HG03095 (cell line): ENCODE measurements at regions not wholly inside any gene's neighbourhood (a gene's known extent, or its start where the extent isn't known, plus 50 kb on each side); places are given as distances from the start of the nearest gene placed in this dataset.
"Not testable (repeated sequence)": the region's sequence is repeated elsewhere in the genome, so short reads cannot be mapped to it uniquely, and the experiment has no call there.

ENCODE experiments used
- ATAC-seq: cut with Tn5 transposase; IDR thresholded peaks from one replicate; pipeline ENCODE4 v1.9.1; 2021; ENCODE audit warnings: moderate library complexity; ENCODE audit not compliant: unreplicated experiment

- ATAC-seq, result no peak
These were observed 1578.8 kb upstream of the RAG2 start for GRCh38 chr11:38176686-38177322.

DNA sequence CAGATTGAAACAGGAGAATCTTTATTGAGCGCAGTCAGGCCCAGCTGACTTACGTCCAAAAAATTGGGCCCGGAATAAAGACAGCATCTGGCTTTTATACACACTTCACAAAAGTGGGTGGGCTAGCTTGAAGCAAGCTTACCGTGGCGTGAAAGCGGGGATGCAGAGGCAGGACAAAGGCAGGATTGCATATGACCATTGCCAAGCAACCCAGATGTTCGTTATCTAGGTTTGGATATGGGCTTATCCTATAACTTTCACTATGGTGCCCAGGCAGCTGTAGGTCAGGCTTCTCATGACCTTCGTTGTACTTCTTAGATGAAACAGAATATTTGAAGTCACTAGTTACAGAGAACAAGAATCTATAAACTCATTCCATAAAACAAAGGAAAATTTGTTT, 1575.6 kb upstream of the RAG2 start:
- ATAC-seq, result no peak

DNA sequence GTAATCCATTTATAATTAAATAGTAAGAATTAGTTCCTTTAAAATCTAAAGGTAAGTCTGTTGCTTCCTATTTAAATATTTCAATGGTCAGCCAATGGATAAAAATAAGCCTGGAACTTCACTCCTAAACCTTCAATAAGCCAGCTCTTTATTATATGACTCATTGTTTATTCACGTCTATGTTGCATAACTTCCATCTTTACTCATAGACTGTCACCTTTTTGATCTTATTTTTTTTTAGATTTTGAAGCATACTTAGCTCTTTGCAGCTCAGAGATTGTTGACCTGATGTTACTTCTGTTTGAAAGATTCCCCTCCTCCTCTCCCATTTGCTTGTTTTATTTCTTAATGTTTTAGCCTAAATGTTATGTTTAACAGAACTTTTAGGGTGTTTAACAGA, 1571.2 kb upstream of the RAG2 start:
- no peak for ATAC-seq

GRCh38 chr11:38163526-38163925, 1565.5 kb upstream of the RAG2 start:
- ATAC-seq, result no peak

DNA sequence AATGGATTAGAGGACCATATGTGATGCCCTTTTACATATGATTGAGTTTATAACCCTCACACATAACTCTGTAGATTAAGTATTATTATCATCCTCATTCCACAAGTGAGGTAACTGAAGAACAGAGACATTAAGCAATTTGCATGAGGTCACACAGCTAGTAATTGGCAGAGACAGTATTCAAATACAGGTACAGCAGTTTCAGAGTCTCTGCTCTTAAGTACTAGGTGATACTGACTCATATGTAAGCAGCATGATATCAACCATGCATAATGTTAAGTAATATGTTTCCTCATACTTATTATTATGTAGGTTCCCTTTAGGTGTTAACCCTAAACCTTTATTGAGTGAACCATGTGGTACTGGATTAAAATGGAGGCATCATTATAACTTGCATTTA, 1562.4 kb upstream of the RAG2 start:
- no peak for ATAC-seq

- ATAC-seq, result no peak
These were observed 1561.0 kb upstream of the RAG2 start for GRCh38 chr11:38159038-38159437.

- ATAC-seq, result no peak
These were observed 1558.6 kb upstream of the RAG2 start for GRCh38 chr11:38156495-38157146.

DNA sequence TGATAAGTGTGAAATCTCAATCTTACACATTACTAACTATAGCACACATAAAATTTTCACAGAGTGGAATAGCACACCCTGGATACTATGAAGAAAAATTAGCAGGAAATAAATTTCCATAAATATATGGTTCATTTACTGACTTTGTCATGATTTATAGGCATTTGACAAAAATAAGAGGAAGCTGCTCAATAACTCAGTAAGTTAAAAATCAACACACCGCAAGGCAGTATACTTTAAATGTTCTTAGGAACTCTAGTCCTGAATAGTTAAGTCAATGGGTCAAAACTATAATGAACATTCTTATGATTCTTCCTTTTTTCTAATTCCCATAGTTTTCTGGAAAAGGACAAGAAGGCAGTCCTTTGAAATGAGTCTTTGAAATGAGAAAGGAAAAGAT, 1557.8 kb upstream of the RAG2 start:
- ATAC-seq, result no peak

- no peak for ATAC-seq
These were observed 1555.9 kb upstream of the RAG2 start for GRCh38 chr11:38153985-38154384.

- no peak for ATAC-seq
These were observed 1545.8 kb upstream of the RAG2 start for GRCh38 chr11:38143852-38144251.

DNA sequence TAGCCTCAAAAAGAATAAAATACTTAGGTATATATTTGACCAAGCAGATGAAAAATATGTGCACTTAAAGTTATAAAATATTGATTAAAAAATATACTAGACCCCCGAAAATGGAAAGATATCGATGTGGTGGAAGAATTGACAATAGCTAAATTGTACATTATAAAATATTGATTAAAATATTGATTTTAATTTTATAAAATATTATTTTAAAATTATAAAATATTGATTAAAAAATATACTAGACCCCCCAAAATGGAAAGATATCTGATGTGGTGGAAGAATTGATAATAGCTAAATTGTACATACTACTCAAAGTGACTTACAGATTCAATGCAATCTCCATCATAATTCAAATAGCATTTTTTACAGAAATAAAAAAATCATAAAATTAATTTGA, 1540.9 kb upstream of the RAG2 start:
- no peak for ATAC-seq

DNA sequence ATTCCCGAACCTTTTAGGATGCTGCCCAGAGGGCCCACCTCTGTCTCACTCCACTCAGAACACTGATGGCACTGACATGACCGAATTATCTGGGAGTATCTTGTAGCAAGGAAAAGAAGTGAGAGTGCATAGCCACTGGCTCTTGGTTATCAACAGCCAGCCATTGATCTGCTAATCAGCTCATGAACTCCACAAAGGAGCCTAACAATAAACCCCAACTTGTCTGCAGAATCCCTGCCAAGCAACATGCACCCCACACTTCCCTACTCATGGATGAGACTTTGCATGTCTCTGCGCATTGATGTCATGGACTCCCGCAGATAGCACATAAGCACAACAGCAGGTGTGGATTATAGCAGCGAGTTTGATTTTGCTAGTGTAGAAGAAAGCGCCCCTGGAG, 1538.9 kb upstream of the RAG2 start:
- no peak for ATAC-seq

GRCh38 chr11:38131535-38131934, 1533.5 kb upstream of the RAG2 start:
- no peak for ATAC-seq

- ATAC-seq, result no peak
These were observed 1532.9 kb upstream of the RAG2 start for GRCh38 chr11:38130976-38131375.

DNA sequence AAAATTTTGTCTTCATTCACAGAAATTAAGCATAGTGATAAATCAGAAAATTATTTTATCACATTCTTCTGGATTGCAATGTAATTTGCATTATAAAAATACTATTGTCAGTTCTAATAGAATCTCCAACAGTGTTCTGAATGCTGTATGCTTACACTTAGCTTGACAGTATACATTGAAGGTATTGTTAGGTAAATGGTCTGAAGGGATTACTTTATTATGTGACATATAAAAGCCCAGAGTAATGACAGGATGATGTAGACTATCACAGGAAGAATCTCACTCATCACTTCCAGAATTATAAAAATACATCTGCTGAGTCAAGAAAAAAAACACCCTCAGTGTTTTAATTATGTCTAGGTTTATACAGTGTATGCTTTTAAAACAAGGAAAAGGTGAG, 1532.5 kb upstream of the RAG2 start:
- ATAC-seq, result no peak

DNA sequence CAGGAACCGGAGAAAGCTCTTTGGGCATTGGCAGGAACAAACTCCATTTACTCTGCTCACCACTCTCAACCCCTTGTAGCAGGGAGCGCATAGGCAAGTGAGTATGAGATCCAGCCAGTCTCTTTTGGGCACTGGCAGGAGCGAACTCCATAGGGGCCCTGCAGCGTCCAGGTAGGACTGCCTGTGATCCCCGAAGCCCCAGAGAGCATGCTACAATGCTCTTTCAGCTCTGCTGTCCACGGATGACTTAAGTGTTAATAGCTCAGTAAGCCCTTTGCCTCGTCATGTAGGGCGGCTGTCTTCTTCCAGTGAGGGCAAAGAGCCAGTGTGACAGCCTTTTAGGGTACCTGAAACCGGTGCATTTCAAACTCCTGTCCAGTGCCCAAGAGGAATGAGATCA, 1525.6 kb upstream of the RAG2 start:
- ATAC-seq, result no peak

DNA sequence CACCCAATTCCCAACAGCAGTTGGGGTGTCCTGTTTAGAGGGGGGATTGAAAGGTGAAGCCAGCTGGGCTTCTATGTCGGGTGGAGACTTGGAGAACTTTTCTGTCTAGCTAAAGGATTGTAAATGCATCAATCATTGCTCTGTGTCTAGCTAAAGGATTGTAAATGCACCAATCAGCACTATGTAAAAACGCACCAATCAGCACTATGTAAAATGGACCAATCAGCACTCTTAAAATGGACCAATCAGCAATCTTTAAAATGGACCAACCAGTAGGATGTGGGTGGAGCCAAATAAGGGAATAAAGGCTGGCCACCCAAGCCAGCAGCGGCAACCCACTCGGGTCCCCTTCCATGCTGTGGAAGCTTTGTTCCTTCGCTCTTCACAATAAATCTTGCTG, 1518.6 kb upstream of the RAG2 start:
- ATAC-seq, result not testable (repeated sequence)

- not testable (repeated sequence) for ATAC-seq
These were observed 1517.3 kb upstream of the RAG2 start for GRCh38 chr11:38115381-38115780.

DNA sequence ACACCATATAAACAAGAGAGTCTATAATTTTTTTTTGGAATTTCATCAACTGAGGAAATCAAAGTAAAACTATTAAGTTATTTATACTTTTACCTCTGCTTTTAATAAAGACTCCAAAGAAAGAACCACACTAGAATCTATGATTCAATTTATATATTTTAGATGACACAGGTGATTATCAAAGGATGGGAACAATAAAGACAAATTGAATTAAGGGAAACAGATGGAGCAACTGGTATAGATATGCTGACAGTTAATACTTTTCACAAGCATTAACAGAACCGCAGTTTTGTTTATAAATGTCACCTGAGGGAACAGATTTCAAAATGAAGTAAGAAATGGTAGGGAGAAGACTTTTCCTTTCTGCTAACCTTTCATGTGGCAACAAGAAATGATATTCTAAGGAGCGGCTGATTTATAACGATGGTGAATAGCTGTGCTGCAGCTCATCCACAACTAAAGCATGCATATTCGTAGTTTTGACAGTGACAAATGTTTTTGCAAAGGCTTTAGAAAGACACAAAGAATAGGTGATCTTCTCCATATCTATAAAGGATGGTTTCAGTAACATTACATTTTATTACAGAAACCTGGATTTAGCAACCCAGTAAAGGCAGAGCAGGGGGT, 1502.9 kb upstream of the RAG2 start:
- ATAC-seq, result no peak

GRCh38 chr11:38095268-38095667, 1497.2 kb upstream of the RAG2 start:
- no peak for ATAC-seq

DNA sequence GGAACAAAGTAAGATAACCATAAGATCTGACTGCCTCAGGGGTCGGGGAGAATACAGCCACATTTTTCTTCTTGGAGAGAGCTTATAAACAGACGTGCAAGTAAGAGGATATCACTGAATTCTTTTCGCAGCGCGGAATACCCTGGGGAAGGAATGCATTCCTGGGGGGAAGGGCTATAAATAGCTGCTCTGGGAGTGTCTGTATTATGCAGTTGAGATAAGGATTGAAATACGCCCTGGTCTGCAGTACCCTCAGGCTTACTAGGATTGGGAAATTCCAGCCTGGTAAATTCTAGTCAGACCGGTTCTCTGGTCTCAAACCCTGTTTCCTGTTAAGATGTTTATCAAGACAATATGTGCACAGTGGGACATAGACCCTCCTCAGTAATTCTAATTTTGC, 1491.7 kb upstream of the RAG2 start:
- ATAC-seq, result no peak

DNA sequence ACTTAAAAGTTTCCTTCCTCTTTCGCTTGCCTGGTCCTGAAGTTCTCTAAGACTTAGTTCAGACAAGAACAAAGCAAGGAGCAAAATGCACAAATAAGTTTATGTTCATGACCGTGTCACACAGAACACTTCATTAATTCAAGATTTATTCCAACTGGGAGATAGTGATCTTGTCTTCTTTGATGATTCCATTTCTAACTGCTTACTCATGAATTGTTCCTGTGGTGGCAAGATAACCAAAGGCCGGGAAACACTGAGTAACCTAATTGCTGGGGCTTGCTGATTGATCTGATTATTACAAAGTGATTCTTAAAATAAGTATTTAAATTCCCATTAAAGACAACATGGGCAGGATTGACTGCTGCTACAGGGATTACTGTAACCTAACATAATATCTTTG, 1462.9 kb upstream of the RAG2 start:
- ATAC-seq, result no peak

GRCh38 chr11:38060136-38060535, 1462.1 kb upstream of the RAG2 start:
- ATAC-seq, result no peak
